MCF 10A (cell line): ENCODE measurements at regions not wholly inside any gene's neighbourhood (a gene's known extent, or its start where the extent isn't known, plus 50 kb on each side); places are given as distances from the start of the nearest gene placed in this dataset.

Experiments
- BruUV-seq: library from RNA; stranded (reverse); fragments of 400-500 nt; replicated peaks from 2 replicates; lab custom pipeline; 2021; lab: Mats Ljungman, UMichigan
- CTCF ChIA-PET: fragments of 300-600 bp; sonication (Branson Sonifier 250); formaldehyde crosslinking; extraction: SDS; loops from one replicate; lab custom pipeline; 2021; ENCODE audit warnings: antibody characterized with exemption, inconsistent platforms; lab: Yijun Ruan, JAX
- POLR2A ChIA-PET: fragments of 300-600, 350-650 bp; sonication (Branson Sonifier 250); formaldehyde crosslinking; extraction: SDS; loops from one replicate; lab custom pipeline; 2020; ENCODE audit warnings: antibody characterized with exemption, inconsistent platforms; lab: Yijun Ruan, JAX
- DNase-seq: peaks from one replicate; pipeline ENCODE4 v3.0.0-alpha.2; 2018; ENCODE audit not compliant: unreplicated experiment
- H3K27ac Mint-ChIP-seq: one replicate; pipeline ENCODE4 v1.8.0; 2022; ENCODE audit warnings: mild to moderate bottlenecking, low read depth, mixed read lengths; ENCODE audit not compliant: unreplicated experiment
- H3K27me3 Mint-ChIP-seq: one replicate; pipeline ENCODE4 v1.8.0; 2022; ENCODE audit warnings: mixed read lengths; ENCODE audit not compliant: insufficient read depth, unreplicated experiment
- H3K36me3 Mint-ChIP-seq: one replicate; pipeline ENCODE4 v1.8.0; 2022; ENCODE audit warnings: mild to moderate bottlenecking, moderate library complexity, mixed read lengths; ENCODE audit not compliant: insufficient read depth, unreplicated experiment
- H3K4me1 Mint-ChIP-seq: one replicate; pipeline ENCODE4 v1.8.0; 2022; ENCODE audit warnings: mixed read lengths; ENCODE audit not compliant: insufficient read depth, unreplicated experiment
- H3K4me3 Mint-ChIP-seq: one replicate; pipeline ENCODE4 v1.8.0; 2022; ENCODE audit warnings: mild to moderate bottlenecking, moderate library complexity, mixed read lengths; ENCODE audit not compliant: unreplicated experiment
- H3K9me3 Mint-ChIP-seq: one replicate; pipeline ENCODE4 v1.8.0; 2022; ENCODE audit warnings: mixed read lengths; ENCODE audit not compliant: unreplicated experiment
- CTCF ChIP-seq: fragments of 200-600 bp; IDR thresholded peaks from one replicate; pipeline ENCODE4 v1.8.0; 2022; ENCODE audit warnings: antibody characterized with exemption, mild to moderate bottlenecking; ENCODE audit not compliant: unreplicated experiment
- intact Hi-C: fragments of 100-400 bp; cut with micrococcal nuclease; formaldehyde crosslinking; loops from 2 replicates; pipeline ENCODE4 v1.14.1; 2022

GRCh38 chr6:118401325-118401975, 146.6 kb upstream of the PLN start:
- no peaks in the 10 kb centered on the region for H3K36me3 Mint-ChIP-seq
- no peak for TF ChIP-seq CTCF
- H3K4me1 Mint-ChIP-seq = no peaks in the 10 kb centered on the region
- ChIA-PET POLR2A (no interaction called here), CTCF (interaction anchor here (0.7 to 1.5 kb wide), 4 partner anchors 10 to 399 kb away, joined by 3 to 5 read pairs (median 4); no protein-coding TSS in a partner anchor)
- no peak for DNase-seq
- no peaks in the 10 kb centered on the region for H3K27me3 Mint-ChIP-seq
- BruUV-seq = no TSS peak
- intact Hi-C loops = no loop called here
- no peak overlapping the region for H3K4me3 Mint-ChIP-seq
- no peaks in the 10 kb centered on the region for H3K9me3 Mint-ChIP-seq
- H3K27ac Mint-ChIP-seq = no peak overlapping the region

- H3K27me3 Mint-ChIP-seq = no peaks in the 10 kb centered on the region
- H3K4me3 Mint-ChIP-seq = no peak overlapping the region
- no peak overlapping the region for H3K27ac Mint-ChIP-seq
- H3K9me3 Mint-ChIP-seq = no peaks in the 10 kb centered on the region
- BruUV-seq = no TSS peak
- no peak for TF ChIP-seq CTCF
- H3K36me3 Mint-ChIP-seq = no peaks in the 10 kb centered on the region
- no peak for DNase-seq
- ChIA-PET CTCF (no interaction called here), POLR2A (no interaction called here)
- no peaks in the 10 kb centered on the region for H3K4me1 Mint-ChIP-seq
- intact Hi-C loops = no loop called here
These were observed 145.1 kb upstream of the PLN start for GRCh38 chr6:118403036-118403435.

GRCh38 chr6:118408863-118409262, 139.2 kb upstream of the PLN start:
- no peaks in the 10 kb centered on the region for H3K36me3 Mint-ChIP-seq
- ChIA-PET CTCF (no interaction called here), POLR2A (no interaction called here)
- DNase-seq = no peak
- H3K27me3 Mint-ChIP-seq = no peaks in the 10 kb centered on the region
- no peak overlapping the region for H3K4me3 Mint-ChIP-seq
- no peak overlapping the region for H3K27ac Mint-ChIP-seq
- no peak for TF ChIP-seq CTCF
- H3K4me1 Mint-ChIP-seq = no peaks in the 10 kb centered on the region
- BruUV-seq = no TSS peak
- H3K9me3 Mint-ChIP-seq = peaks cover 19% of the 10 kb centered on the region
- intact Hi-C loops = no loop called here

- CTCF ChIA-PET = interaction anchor here (0.7 kb wide), 1 partner anchor 26 kb away, joined by 3 read pairs; no protein-coding TSS in a partner anchor
- H3K27ac Mint-ChIP-seq = no peak overlapping the region
- H3K9me3 Mint-ChIP-seq = peaks cover 19% of the 10 kb centered on the region
These were observed 138.1 kb upstream of the PLN start for GRCh38 chr6:118410001-118410400.

More at GRCh38 chr6:118410001-118410400, 138.1 kb upstream of the PLN start:
- Mint-ChIP-seq H3K4me1 (no peaks in the 10 kb centered on the region), H3K27me3 (no peaks in the 10 kb centered on the region), H3K4me3 (no peak overlapping the region), H3K36me3 (no peaks in the 10 kb centered on the region)
- BruUV-seq = no TSS peak
- POLR2A ChIA-PET = no interaction called here
- no peak for TF ChIP-seq CTCF
- intact Hi-C loops = no loop called here
- DNase-seq = no peak
